ENCODE measurements at regions not wholly inside any gene's neighbourhood (a gene's known extent, or its start where the extent isn't known, plus 50 kb on each side); places are given as distances from the start of the nearest gene placed in this dataset.

- no peak overlapping the region for H2BK120ac ChIP-seq (ENCODE audit: low read depth, low read length, poor library complexity, severe bottlenecking)
- H3K9ac ChIP-seq (ENCODE audit: extremely low read depth, insufficient read length, low read length): no peak overlapping the region
- no peak overlapping the region for H2BK12ac ChIP-seq (ENCODE audit: insufficient read length, low read depth, low read length)
- no peak overlapping the region for H4K91ac ChIP-seq (ENCODE audit: insufficient read length, low read depth, low read length)
- WGBS (ENCODE audit: extremely low coverage, insufficient read length, low lambda C conversion rate): no CpG with 5 or more reads among the region's 5 CpGs
- H3K9me3 ChIP-seq (ENCODE audit: control insufficient read depth, low read depth, low read length): no peaks in the 10 kb centered on the region
- peaks cover 5% of the 10 kb centered on the region for H3K79me1 ChIP-seq (ENCODE audit: insufficient read depth, low read depth, low read length, poor library complexity, severe bottlenecking)
- TF ChIP-seq, protein P1, sequence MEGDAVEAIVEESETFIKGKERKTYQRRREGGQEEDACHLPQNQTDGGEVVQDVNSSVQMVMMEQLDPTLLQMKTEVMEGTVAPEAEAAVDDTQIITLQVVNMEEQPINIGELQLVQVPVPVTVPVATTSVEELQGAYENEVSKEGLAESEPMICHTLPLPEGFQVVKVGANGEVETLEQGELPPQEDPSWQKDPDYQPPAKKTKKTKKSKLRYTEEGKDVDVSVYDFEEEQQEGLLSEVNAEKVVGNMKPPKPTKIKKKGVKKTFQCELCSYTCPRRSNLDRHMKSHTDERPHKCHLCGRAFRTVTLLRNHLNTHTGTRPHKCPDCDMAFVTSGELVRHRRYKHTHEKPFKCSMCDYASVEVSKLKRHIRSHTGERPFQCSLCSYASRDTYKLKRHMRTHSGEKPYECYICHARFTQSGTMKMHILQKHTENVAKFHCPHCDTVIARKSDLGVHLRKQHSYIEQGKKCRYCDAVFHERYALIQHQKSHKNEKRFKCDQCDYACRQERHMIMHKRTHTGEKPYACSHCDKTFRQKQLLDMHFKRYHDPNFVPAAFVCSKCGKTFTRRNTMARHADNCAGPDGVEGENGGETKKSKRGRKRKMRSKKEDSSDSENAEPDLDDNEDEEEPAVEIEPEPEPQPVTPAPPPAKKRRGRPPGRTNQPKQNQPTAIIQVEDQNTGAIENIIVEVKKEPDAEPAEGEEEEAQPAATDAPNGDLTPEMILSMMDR (conservative IDR thresholded peaks at IDR 0.05): no peak
- no peak overlapping the region for H2BK5ac ChIP-seq (ENCODE audit: insufficient read length, low read length)
- no peak overlapping the region for H3K4ac ChIP-seq (ENCODE audit: low read depth, low read length)
- Mint-ChIP-seq H3K36me3 (ENCODE audit: insufficient read depth in 1 of 3, low read depth in 3 of 3) (peaks cover 0 to 4% (median 0%) of the 10 kb centered on the region in 3 experiments; a peak in 2 of 7 replicates), H3K4me1 (peaks cover 10 to 20% of the 10 kb centered on the region in 2 experiments; a peak in 3 of 4 replicates), H3K9me3 (no peaks in the 10 kb centered on the region), H3K27ac (no peak overlapping the region), H3K4me3 (no peak overlapping the region), H3K27me3 (ENCODE audit: low read depth) (no peaks in the 10 kb centered on the region)
- no peaks in the 10 kb centered on the region for H3K23me2 ChIP-seq (ENCODE audit: insufficient read length, low read depth, low read length, poor library complexity, severe bottlenecking)
- no peak overlapping the region for H3T11ph ChIP-seq (ENCODE audit: low read length)
- no peak overlapping the region for H4K8ac ChIP-seq (replicated peaks; ENCODE audit: insufficient read length, low read depth, low read length)
- no peak overlapping the region for H2AK5ac ChIP-seq (ENCODE audit: insufficient read length, low read length)
- no peak overlapping the region for H2BK20ac ChIP-seq (ENCODE audit: low read depth, low read length, poor library complexity, severe bottlenecking)
- no peaks in the 10 kb centered on the region; the same call in 1 of the 2 replicates for H3K4me1 ChIP-seq (ENCODE audit: insufficient read depth, low read length)
- DNase-seq: no peak
- H3K23ac ChIP-seq (ENCODE audit: insufficient read length, low read depth, low read length): no peak overlapping the region
- H3K27ac ChIP-seq (ENCODE audit: insufficient read length, low read depth, low read length): no peak overlapping the region
- H4K5ac ChIP-seq (ENCODE audit: insufficient read length, low read depth, low read length): no peak overlapping the region
- no peaks in the 10 kb centered on the region for H4K20me1 ChIP-seq (ENCODE audit: control insufficient read depth, insufficient read depth, insufficient read length)
- no peaks in the 10 kb centered on the region for H3K79me2 ChIP-seq (ENCODE audit: insufficient read depth, low read length)
- H3K18ac ChIP-seq (ENCODE audit: insufficient read length, low read depth, low read length): no peak overlapping the region
- no peak overlapping the region for H3K14ac ChIP-seq (ENCODE audit: insufficient read depth, low read length)
- no peak overlapping the region for H3K56ac ChIP-seq (ENCODE audit: insufficient read length, low read depth, low read length)
- no peak overlapping the region for H2BK15ac ChIP-seq (ENCODE audit: low read depth, low read length)
- no peaks in the 10 kb centered on the region for H3K27me3 ChIP-seq (ENCODE audit: insufficient read depth, low read length)
- no peak overlapping the region for H2AFZ ChIP-seq (ENCODE audit: low read length)
- H3K4me2 ChIP-seq (ENCODE audit: insufficient read depth, insufficient read length, low read length): no peak overlapping the region
Measured at GRCh38 chr6:21997119-21998037, 299.5 kb downstream of the PRL start.
